ENCODE measurements at regions not wholly inside any gene's neighbourhood (a gene's known extent, or its start where the extent isn't known, plus 50 kb on each side); places are given as distances from the start of the nearest gene placed in this dataset.

DNA sequence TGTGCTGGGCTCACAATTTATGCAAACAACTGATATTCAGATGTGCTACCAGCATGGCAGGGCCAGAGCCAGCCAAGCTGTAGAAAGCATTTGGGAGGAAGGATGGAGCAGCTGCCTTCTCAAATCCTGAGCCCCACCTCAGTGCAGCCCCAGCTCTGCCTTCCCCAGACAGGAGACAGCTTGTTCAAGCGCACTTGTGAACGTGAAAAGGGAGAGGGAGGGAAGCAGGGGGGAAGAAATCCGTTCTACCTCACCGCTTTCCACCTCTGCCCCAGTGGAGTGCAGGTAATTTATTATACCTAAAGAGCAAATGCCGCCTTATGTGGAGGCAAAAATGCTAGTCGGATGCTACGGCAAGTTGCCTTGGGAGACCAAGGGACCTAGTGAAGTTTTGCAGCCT is 66.0 kb upstream of the SLC14A2 start:
- CTCF ChIA-PET: no interaction called here
- no peak overlapping the region for H2AFZ ChIP-seq (ENCODE audit: low read length)
- no peak for ATAC-seq

GRCh38 chr18:45551142-45551815 is 64.0 kb upstream of the SLC14A2 start:
- Histone ChIP-seq H3K9ac (ENCODE audit: low read length) (no peak overlapping the region), H3K4me3 (ENCODE audit: low read length) (no peak overlapping the region), H3K9me3 (ENCODE audit: low read length) (no peaks in the 10 kb centered on the region), H2AFZ (ENCODE audit: low read length) (no peak overlapping the region), H3K79me2 (ENCODE audit: low read length) (no peaks in the 10 kb centered on the region), H3K9me2 (replicated peaks; ENCODE audit: low read length) (no peaks in the 10 kb centered on the region), H3K36me3 (ENCODE audit: low read depth, low read length) (no peaks in the 10 kb centered on the region), H3K4me2 (ENCODE audit: low read length) (no peak overlapping the region), H3K27ac (ENCODE audit: low read length) (no peak overlapping the region), H4K20me1 (ENCODE audit: low read length) (no peaks in the 10 kb centered on the region), H3K4me1 (ENCODE audit: insufficient read depth, low read length) (no peaks in the 10 kb centered on the region), H3K27me3 (ENCODE audit: low read length) (no peaks in the 10 kb centered on the region), H3F3A (ENCODE audit: low read length, unreplicated experiment) (no peaks in the 10 kb centered on the region)
- DNase-seq: no peak
- ChIA-PET POLR2A (ENCODE audit: unreplicated experiment) (no interaction called here), CTCF (no interaction called here)
- ATAC-seq: no peak
- intact Hi-C loops (cut with micrococcal nuclease): no loop called here
- no TSS peak for BruUV-seq (replicated peaks)
- TF ChIP-seq EZH2phosphoT487 (IDR thresholded peaks at IDR 0.05; ENCODE audit: borderline replicate concordance, low read length) (no peak), EZH2 (IDR thresholded peaks at IDR 0.05; ENCODE audit: low read length, unreplicated experiment) (no peak)
- TF ChIP-seq, protein P1, sequence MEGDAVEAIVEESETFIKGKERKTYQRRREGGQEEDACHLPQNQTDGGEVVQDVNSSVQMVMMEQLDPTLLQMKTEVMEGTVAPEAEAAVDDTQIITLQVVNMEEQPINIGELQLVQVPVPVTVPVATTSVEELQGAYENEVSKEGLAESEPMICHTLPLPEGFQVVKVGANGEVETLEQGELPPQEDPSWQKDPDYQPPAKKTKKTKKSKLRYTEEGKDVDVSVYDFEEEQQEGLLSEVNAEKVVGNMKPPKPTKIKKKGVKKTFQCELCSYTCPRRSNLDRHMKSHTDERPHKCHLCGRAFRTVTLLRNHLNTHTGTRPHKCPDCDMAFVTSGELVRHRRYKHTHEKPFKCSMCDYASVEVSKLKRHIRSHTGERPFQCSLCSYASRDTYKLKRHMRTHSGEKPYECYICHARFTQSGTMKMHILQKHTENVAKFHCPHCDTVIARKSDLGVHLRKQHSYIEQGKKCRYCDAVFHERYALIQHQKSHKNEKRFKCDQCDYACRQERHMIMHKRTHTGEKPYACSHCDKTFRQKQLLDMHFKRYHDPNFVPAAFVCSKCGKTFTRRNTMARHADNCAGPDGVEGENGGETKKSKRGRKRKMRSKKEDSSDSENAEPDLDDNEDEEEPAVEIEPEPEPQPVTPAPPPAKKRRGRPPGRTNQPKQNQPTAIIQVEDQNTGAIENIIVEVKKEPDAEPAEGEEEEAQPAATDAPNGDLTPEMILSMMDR (conservative IDR thresholded peaks at IDR 0.05; ENCODE audit: low read depth, low read length): no peak

More for the DNA sequence above, 66.0 kb upstream of the SLC14A2 start:
- Histone ChIP-seq H3F3A (ENCODE audit: low read length, unreplicated experiment) (no peaks in the 10 kb centered on the region), H3K9me2 (replicated peaks; ENCODE audit: low read length) (no peaks in the 10 kb centered on the region), H3K36me3 (ENCODE audit: low read depth, low read length) (no peaks in the 10 kb centered on the region), H3K27me3 (ENCODE audit: low read length) (no peaks in the 10 kb centered on the region), H3K4me3 (ENCODE audit: low read length) (no peak overlapping the region), H3K9me3 (ENCODE audit: low read length) (no peaks in the 10 kb centered on the region), H3K4me2 (ENCODE audit: low read length) (no peak overlapping the region), H3K79me2 (ENCODE audit: low read length) (no peaks in the 10 kb centered on the region), H3K4me1 (ENCODE audit: insufficient read depth, low read length) (no peaks in the 10 kb centered on the region), H4K20me1 (ENCODE audit: low read length) (no peaks in the 10 kb centered on the region), H3K9ac (ENCODE audit: low read length) (no peak overlapping the region), H3K27ac (ENCODE audit: low read length) (no peak overlapping the region)
- DNase-seq: no peak
- TF ChIP-seq EZH2 (IDR thresholded peaks at IDR 0.05; ENCODE audit: low read length, unreplicated experiment) (no peak), EZH2phosphoT487 (IDR thresholded peaks at IDR 0.05; ENCODE audit: borderline replicate concordance, low read length) (no peak)
- TF ChIP-seq, protein P1 (conservative IDR thresholded peaks at IDR 0.05; ENCODE audit: low read depth, low read length): no peak
- BruUV-seq (replicated peaks): no TSS peak
- intact Hi-C loops (cut with micrococcal nuclease): no loop called here
- POLR2A ChIA-PET (ENCODE audit: unreplicated experiment): no interaction called here

DNA sequence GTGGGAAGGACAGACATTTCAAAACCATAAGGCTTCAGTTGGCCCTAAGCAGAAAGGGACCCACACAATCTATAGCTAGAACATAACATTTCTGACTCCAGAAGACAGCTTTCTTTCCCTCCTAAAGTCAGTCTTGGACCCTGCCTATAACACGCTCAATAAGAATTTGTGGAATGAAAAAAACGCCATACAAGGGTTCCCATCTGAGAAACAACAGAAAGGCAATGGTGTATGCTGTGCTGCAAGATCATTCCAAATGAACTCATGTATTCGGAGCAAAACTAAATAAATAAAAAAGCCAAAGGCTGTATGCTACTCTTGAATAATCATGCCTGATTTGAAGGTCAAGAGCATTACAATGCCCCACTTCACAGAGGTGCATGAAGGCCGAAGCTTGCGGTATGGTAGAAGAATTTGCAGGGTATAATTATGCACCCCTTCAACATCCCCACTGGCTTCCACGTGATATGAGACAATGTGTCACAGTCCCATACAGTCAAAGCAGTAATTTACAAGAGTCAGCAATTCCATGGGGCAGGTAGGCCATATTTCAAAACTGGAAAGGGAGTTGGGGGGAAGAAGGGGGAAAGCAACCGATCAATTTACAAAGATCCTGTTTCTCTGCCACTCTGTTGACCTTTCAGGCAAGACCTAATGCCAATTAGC is 61.4 kb upstream of the SLC14A2 start:
- TF ChIP-seq EZH2phosphoT487 (IDR thresholded peaks at IDR 0.05; ENCODE audit: borderline replicate concordance, low read length) (no peak), EZH2 (IDR thresholded peaks at IDR 0.05; ENCODE audit: low read length, unreplicated experiment) (no peak)
- TF ChIP-seq, protein P1 (conservative IDR thresholded peaks at IDR 0.05; ENCODE audit: low read depth, low read length): no peak
- H3K4me2 ChIP-seq (ENCODE audit: low read length): no peak overlapping the region
- H3K4me1 ChIP-seq (ENCODE audit: insufficient read depth, low read length): no peaks in the 10 kb centered on the region
- H3K27ac ChIP-seq (ENCODE audit: low read length): no peak overlapping the region
- no peaks in the 10 kb centered on the region for H3K9me2 ChIP-seq (replicated peaks; ENCODE audit: low read length)
- no peak overlapping the region for H3K9ac ChIP-seq (ENCODE audit: low read length)
- H3K4me3 ChIP-seq (ENCODE audit: low read length): no peak overlapping the region
- no peak overlapping the region for H2AFZ ChIP-seq (ENCODE audit: low read length)
- POLR2A ChIA-PET (ENCODE audit: unreplicated experiment): no interaction called here
- BruUV-seq (replicated peaks): no TSS peak
- CTCF ChIA-PET: no interaction called here
- H3K79me2 ChIP-seq (ENCODE audit: low read length): no peaks in the 10 kb centered on the region
- no peaks in the 10 kb centered on the region for H3F3A ChIP-seq (ENCODE audit: low read length, unreplicated experiment)
- DNase-seq: no peak
- intact Hi-C loops (cut with micrococcal nuclease): no loop called here
- H4K20me1 ChIP-seq (ENCODE audit: low read length): no peaks in the 10 kb centered on the region
- no peak for ATAC-seq
- H3K9me3 ChIP-seq (ENCODE audit: low read length): no peaks in the 10 kb centered on the region
- H3K36me3 ChIP-seq (ENCODE audit: low read depth, low read length): no peaks in the 10 kb centered on the region
- H3K27me3 ChIP-seq (ENCODE audit: low read length): no peaks in the 10 kb centered on the region

Measured in PC-3 (cell line).